NB4 (cell line): ENCODE measurements at regions not wholly inside any gene's neighbourhood (a gene's known extent, or its start where the extent isn't known, plus 50 kb on each side); places are given as distances from the start of the nearest gene placed in this dataset.
A peak's percentile ranks its signal among the peaks of the same experiment; 100 is the strongest.

ENCODE experiments used
- DNase-seq: peaks from one replicate; pipeline ENCODE4 v3.0.0; 2010; ENCODE audit warnings: low read depth
- H3K4me3 ChIP-seq: one replicate; pipeline ENCODE4 v1.5.1; 2011; ENCODE audit warnings: mild to moderate bottlenecking, low read depth, low read length, moderate library complexity
- MYC ChIP-seq: IDR thresholded peaks from 2 replicates; pipeline ENCODE4 v1.6.1; 2011; ENCODE audit warnings: low read depth, low read length
- POLR2A ChIP-seq: IDR thresholded peaks from 2 replicates; pipeline ENCODE4 v1.6.1; 2011; ENCODE audit warnings: mild to moderate bottlenecking; ENCODE audit not compliant: insufficient read length; ENCODE audit errors: extremely low read depth
- TF ChIP-seq, protein P1 (sequence below): IDR thresholded peaks from 2 replicates; pipeline ENCODE4 v1.6.1; 2011; ENCODE audit warnings: low read depth, low read length
- TF ChIP-seq, protein P2 (sequence below): IDR thresholded peaks from one replicate; pipeline ENCODE4 v1.5.1; 2012; ENCODE audit warnings: low read depth, low read length

DNA sequence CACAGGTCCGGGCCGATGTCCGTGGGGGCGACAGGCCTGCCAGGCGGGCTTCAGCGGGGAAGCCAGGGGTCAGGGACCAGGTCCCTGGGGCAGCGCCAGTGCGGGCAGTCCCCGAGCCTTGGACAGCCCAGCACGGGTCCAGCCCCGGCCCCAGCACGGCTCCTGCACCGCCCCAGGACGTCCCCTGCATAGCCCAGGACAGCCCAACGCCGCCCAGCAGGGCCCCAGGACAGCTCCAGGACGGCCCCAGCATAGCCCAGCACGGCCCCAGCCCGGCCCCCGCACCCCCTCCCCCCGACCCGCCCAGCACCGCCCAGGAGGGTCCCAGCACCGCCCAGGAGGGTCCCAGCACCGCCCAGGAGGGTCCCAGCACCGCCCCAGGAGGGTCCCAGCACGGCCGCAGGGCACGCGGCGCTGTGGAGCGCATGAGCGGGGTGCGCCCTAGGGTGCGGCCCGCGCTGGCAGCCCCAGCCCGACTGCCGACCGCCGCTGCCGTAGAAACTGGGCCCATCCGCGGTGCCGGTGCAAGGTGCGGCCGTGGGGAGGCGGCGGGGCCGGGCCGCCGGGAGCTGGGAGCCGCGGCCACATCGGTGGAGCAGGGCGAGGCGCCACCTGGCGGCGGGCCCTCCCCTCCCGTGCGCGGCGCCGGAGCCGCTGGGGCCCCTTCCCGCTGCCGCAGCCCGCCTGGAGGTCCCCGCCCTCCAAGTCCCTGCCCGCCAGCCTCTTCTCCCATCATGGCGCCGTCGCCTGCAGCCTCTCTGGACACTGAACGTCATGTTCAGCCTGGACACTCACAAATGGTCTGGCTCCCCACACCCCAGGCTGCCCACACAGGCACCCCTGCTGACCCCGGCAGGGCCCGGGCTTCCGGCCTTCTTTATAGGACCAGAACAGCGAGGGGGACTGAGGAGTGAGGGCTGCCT, 106.8 kb upstream of the NKX1-1 start:
- TF ChIP-seq, protein P1, sequence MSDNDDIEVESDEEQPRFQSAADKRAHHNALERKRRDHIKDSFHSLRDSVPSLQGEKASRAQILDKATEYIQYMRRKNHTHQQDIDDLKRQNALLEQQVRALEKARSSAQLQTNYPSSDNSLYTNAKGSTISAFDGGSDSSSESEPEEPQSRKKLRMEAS = no peak
- no peak for TF ChIP-seq MYC
- TF ChIP-seq, protein P2, sequence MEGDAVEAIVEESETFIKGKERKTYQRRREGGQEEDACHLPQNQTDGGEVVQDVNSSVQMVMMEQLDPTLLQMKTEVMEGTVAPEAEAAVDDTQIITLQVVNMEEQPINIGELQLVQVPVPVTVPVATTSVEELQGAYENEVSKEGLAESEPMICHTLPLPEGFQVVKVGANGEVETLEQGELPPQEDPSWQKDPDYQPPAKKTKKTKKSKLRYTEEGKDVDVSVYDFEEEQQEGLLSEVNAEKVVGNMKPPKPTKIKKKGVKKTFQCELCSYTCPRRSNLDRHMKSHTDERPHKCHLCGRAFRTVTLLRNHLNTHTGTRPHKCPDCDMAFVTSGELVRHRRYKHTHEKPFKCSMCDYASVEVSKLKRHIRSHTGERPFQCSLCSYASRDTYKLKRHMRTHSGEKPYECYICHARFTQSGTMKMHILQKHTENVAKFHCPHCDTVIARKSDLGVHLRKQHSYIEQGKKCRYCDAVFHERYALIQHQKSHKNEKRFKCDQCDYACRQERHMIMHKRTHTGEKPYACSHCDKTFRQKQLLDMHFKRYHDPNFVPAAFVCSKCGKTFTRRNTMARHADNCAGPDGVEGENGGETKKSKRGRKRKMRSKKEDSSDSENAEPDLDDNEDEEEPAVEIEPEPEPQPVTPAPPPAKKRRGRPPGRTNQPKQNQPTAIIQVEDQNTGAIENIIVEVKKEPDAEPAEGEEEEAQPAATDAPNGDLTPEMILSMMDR = no peak
- no peak for TF ChIP-seq POLR2A
- DNase-seq = no peak
- no peak overlapping the region for H3K4me3 ChIP-seq

DNA sequence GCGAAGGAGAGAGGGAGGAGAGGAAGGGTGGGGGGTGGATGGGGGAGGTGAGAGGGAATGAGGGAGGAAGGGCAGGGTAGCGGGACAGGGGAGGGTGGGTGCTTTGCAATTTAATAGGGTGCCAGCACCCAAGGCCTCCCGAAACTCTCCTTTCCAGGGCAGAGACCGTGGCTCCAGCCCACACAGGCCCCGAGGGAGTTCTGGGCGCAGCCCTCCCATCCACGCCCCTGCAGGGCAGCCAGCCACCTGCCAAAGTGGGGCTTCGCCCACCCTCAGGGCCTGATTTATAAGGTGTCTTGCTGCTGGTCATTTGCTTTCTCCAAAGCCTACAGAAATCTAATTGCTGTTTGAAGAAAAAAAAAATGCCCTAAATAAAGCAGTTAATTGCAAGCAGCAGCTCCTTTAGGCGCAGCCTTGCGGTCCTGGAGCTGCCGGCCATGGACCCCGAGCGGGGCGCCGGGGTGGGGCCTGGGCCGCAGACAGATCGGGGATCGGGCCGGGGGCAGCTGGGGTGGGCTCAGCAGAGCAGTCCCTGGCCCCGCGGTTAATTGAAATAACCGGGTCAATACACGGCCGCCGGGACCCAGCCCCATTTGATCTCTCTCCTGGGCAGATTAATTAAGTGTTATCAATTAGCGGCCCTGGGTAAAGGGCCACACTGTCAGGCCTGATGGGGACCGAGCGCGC, 106.0 kb upstream of the NKX1-1 start:
- H3K4me3 ChIP-seq = no peak overlapping the region

DNA sequence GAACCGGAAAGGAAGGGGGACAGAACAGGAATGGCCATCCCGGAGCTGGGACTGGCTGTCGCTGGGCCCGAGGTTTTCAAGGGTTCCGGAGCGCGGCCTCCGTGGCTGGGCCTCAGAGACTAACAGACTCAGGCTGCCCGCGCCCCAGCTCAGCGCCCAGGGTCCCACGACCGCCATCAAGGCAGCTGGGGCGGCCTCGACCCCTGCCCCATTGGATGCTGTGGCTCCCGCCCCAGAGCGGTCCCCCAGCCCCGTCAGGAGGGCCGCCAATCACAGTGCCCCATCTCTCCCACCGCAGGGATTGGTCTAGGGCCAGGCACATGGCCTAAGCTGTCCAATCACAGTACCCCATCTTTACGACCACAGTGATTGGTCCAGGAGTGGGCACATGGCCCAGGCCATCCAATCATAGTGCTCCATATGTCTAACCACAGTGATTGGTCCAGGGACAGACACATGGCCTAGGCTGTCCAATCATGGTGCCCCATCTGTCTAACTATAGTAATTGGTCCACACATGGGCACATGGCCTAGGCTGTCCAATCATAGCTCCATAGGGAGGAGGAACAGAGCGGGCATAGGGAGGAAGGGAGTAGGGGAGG, 105.3 kb upstream of the NKX1-1 start:
- H3K4me3 ChIP-seq = no peak overlapping the region
- DNase-seq = peak; percentile 40
- TF ChIP-seq, protein P1 = 0 out of 2 replicates have a peak, but pooled peaks have one; percentile 9
- TF ChIP-seq, protein P2 = no peak

More for the DNA sequence above, 106.0 kb upstream of the NKX1-1 start:
- DNase-seq = no peak
- TF ChIP-seq, protein P1 = no peak
- TF ChIP-seq, protein P2 = no peak
- TF ChIP-seq POLR2A (no peak), MYC (no peak)

DNA sequence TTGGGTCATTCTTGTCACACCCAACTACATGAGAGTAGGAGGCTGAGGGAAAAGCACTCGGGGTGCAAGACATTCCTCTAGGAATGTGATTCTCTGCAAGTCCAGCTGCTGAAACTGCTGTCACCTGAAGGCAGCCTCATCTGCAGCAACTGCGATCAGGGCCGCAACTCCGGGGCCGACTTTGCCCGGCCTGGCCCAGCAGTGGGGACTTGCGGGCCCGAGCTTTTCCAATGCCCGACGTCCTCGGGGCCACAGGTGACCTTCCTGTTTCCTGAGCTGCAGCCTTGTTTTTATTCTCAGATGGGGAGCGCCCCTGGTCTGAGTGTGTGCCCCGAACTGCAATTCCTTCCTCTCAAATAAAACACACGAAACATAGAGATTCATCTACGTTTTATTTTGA, 104.7 kb upstream of the NKX1-1 start:
- H3K4me3 ChIP-seq = no peak overlapping the region
- DNase-seq = no peak
- TF ChIP-seq, protein P2 = no peak
- TF ChIP-seq POLR2A (no peak), MYC (no peak)
- TF ChIP-seq, protein P1 = no peak

DNA sequence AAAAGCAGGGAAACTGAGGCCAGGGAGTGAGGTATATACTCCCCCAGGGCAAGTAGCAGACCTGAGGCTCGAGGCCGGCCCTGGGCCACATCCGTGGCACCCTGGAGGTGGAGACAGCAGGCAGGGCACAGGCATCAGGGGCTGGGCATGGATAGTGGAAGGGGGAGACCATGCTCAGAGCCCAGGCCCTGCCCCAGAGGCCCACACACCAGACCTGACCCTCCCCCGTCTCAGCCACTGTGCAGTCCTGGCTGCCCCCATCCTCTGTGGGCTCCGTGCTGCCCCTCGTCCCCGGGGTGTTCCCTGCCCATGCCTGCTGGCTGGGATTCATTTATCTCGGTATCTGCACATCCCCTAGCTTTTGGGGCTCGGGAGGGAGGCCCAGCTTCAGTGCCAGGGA, 103.1 kb upstream of the NKX1-1 start:
- no peak for DNase-seq
- H3K4me3 ChIP-seq = no peak overlapping the region
- TF ChIP-seq, protein P2 = no peak
- TF ChIP-seq, protein P1 = no peak
- TF ChIP-seq POLR2A (no peak), MYC (no peak)
